IPS-NIHi11 (cell line): ENCODE measurements at regions not wholly inside any gene's neighbourhood (a gene's known extent, or its start where the extent isn't known, plus 50 kb on each side); places are given as distances from the start of the nearest gene placed in this dataset.

Source experiments
- DNase-seq: peaks from one replicate; pipeline ENCODE4 v3.0.0; 2012; ENCODE audit warnings: mixed read lengths, low spot score

DNA sequence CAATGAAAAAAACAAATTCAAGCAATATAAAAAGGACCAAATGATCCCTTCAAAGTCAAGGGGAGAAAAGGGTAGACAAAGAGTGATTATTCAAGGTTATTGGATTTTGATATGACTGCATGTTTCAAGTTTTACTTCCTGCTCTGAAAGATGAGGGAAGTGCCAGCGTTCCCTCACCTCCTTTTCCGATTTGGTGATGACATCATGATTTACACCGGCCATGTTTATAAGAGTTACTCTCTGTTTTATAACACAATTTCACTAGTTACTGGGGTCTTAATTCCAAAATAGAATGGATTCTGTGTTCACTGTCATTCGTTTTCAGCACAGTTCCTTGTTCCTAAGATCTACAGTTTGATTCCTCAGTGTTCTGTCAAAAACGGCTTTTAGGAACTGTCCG is 60.5 kb upstream of the CPXM2 start:
- no peak for DNase-seq

DNA sequence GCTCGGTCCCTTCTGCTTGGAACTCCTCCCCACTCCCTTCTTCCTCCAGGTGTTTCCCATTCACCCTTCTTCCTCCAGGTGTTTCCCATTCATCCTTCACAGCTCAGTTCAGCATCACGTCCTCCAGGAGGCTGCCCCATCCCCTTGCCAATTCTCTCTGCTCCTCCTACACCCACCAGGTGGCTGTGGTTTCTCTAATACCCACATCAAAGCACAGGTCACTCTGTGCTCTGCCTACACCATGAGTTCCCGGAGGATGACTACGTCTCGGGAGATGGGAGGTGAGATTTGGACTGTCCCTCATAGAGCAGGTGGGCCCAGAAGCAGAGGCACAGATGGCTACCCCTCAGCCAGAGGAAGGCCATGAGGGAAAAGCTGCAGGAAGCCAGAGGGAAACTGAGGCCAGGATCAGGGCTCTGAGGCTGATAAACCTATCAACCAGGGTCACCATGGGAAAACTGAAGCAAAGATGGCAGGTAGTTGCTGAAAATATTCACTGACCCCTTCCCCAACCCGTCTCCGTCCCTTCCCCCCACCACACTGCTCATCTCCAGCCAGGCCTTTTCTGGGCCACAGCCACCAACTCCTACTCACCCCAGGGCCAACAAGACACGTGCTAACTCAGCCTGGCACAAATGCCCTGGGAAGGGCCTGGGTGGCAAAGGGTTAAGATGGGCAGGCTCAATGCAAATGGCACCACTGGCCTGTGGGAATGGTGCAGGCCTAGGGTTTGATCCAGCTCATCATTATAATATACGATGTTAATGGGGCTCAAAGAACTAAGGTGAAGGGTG is 56.6 kb upstream of the CPXM2 start:
- no peak for DNase-seq

DNA sequence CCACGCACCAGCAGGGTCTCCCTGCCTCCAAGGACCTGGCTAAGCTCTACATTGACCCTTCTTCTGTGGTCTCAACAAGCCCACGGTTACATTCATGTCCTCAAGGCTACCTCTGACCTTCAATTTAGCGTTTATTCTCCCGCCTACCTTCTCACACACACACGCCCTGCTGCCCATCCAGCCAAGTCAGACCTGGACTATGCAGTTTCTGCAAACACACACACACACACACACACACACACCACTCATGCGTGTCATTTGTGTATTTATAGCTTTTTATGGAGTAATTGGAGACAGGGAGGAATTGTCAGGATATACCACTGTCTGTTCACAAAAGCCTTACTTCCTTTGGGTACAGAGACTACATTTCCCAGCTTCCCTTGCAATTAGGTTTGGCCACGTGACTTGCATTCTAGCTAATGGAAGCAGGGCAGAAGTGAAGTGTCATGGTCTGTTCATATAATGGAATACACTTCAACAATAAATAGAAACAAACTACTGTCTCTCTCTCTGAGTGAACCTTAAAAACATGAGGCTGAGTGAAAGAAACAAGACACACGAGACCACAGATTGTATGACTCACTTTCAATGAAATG is 53.8 kb upstream of the CPXM2 start:
- DNase-seq = peak; percentile 50

DNA sequence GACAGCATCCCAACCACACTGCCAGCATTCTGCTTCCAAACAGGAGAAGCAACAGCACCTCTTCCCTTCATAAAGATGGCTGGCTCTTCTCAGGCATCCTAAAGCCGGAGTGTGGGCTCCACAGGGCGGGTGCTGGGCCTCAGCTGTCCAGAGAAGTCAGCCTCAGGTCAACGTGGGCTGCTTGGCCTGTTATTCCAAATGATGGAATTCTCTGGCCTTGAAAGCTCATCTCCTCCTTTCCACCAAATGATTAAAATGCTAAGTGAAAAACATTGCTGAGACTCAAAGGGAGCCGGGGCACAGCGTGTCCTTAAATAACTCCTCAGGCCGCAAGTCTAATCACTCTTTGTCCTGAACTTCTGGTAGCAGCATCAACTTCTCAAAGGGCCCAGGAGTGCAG is 53.1 kb upstream of the CPXM2 start:
- DNase-seq = no peak

DNA sequence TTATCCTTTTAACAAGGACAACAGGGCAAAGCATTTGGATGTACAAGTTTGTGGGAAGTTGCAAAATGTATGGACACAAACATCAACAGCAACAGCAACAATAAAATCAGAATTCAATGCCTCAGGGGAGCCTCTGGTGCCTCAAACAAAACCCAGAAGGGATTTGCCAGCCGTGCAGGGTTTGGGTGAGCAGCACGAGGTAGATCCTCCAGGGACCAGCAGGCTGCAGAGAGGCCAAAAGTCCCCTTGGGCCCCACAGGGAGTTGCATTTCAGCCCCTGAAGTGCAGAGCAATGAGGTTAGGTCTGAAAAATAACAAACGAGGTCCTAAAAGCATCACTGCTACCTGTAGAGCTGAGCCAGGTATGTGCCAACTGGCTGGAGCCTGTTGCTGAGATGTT is 51.7 kb upstream of the CPXM2 start:
- DNase-seq = no peak

- DNase-seq = no peak
Measured at GRCh38 chr10:123942114-123942861, 50.7 kb upstream of the CPXM2 start.
